ENCODE measurements at regions not wholly inside any gene's neighbourhood (a gene's known extent, or its start where the extent isn't known, plus 50 kb on each side); places are given as distances from the start of the nearest gene placed in this dataset.

- TF ChIP-seq CTCF (IDR thresholded peaks at IDR 0.05; ENCODE audit: borderline replicate concordance, extremely low read depth, low read length, poor library complexity, severe bottlenecking) (no peak), EZH2 (IDR thresholded peaks at IDR 0.05; ENCODE audit: borderline replicate concordance, low read depth, low read length, severe bottlenecking) (no peak)
These were observed 265.5 kb upstream of the RGS18 start for GRCh38 chr1:191892716-191893115.
